OCI-LY3 (cell line): ENCODE measurements at regions not wholly inside any gene's neighbourhood (a gene's known extent, or its start where the extent isn't known, plus 50 kb on each side); places are given as distances from the start of the nearest gene placed in this dataset.

Source experiments
- H2AFZ ChIP-seq: fragments of 200-600, 300-600 bp; shearing (Covaris generic); 2 replicates; pipeline ENCODE4 v1.6.0; 2014; ENCODE audit warnings: antibody characterized with exemption, low read depth, low read length
- H3K27ac ChIP-seq: fragments of 200-600, 300-600 bp; sonication (generic); 2 replicates; pipeline ENCODE4 v1.5.1; 2014; ENCODE audit warnings: mild to moderate bottlenecking, low read length, moderate library complexity, mixed read lengths
- H3K27me3 ChIP-seq: fragments of 200-600, 300-600 bp; sonication (generic); 2 replicates; pipeline ENCODE4 v1.6.1; 2014; ENCODE audit warnings: low read depth, low read length, mixed read lengths
- H3K36me3 ChIP-seq: fragments of 200-600, 300-600 bp; sonication (generic); replicated peaks from 2 replicates; pipeline ENCODE3; 2014; ENCODE audit warnings: low read depth, low read length, mixed read lengths
- H3K4me1 ChIP-seq: fragments of 300-600, 200-600 bp; sonication (generic); 2 replicates; pipeline ENCODE4 v1.6.1; 2014; ENCODE audit warnings: low read length, mixed read lengths
- H3K4me2 ChIP-seq: fragments of 200-600, 300-600 bp; sonication (generic); 2 replicates; pipeline ENCODE4 v1.6.1; 2014; ENCODE audit warnings: low read length, mixed read lengths
- H3K4me3 ChIP-seq: fragments of 300-600, 200-600 bp; sonication (generic); 2 replicates; pipeline ENCODE4 v1.5.1; 2014; ENCODE audit warnings: antibody characterized with exemption, mild to moderate bottlenecking, low read length, moderate library complexity
- H3K79me2 ChIP-seq: fragments of 300-600, 200-600 bp; shearing (Covaris generic); 2 replicates; pipeline ENCODE4 v1.6.1; 2014; ENCODE audit warnings: mild to moderate bottlenecking, low read length, mixed read lengths
- H3K9ac ChIP-seq: fragments of 300-600, 200-600 bp; shearing (Covaris generic); 2 replicates; pipeline ENCODE4 v1.6.0; 2014; ENCODE audit warnings: mild to moderate bottlenecking, low read length, moderate library complexity
- H3K9me3 ChIP-seq: fragments of 200-600, 300-600 bp; shearing (Covaris generic); 2 replicates; pipeline ENCODE4 v1.6.1; 2014; ENCODE audit warnings: low read length, mixed read lengths; ENCODE audit not compliant: insufficient read depth
- H4K20me1 ChIP-seq: fragments of 200-600, 300-600 bp; sonication (generic); 2 replicates; pipeline ENCODE4 v1.6.1; 2016; ENCODE audit warnings: low read length, mixed read lengths; ENCODE audit not compliant: insufficient read depth
- CTCF ChIP-seq: fragments of 200-600, 300-600 bp; sonication (generic); IDR thresholded peaks from 2 replicates; pipeline ENCODE4 v1.5.1; 2014; ENCODE audit warnings: antibody characterized with exemption, low read length, low read depth
- EZH2phosphoT487 ChIP-seq: fragments of 200-600 bp; shearing (Covaris generic); IDR thresholded peaks from 2 replicates; pipeline ENCODE4 v1.6.1; 2018; ENCODE audit warnings: antibody characterized with exemption, mixed run types, low read depth

GRCh38 chr5:125236981-125237380, 490.5 kb upstream of the ZNF608 start:
- Histone ChIP-seq H3K9me3 (no peaks in the 10 kb centered on the region), H3K79me2 (no peaks in the 10 kb centered on the region), H3K27ac (no peak overlapping the region), H3K9ac (no peak overlapping the region), H3K4me2 (no peak overlapping the region), H3K27me3 (no peaks in the 10 kb centered on the region), H3K4me3 (no peak overlapping the region), H2AFZ (no peak overlapping the region), H3K36me3 (no peaks in the 10 kb centered on the region), H4K20me1 (no peaks in the 10 kb centered on the region), H3K4me1 (no peaks in the 10 kb centered on the region)
- TF ChIP-seq CTCF (no peak), EZH2phosphoT487 (no peak)

- no peaks in the 10 kb centered on the region for H4K20me1 ChIP-seq
- no peak overlapping the region for H2AFZ ChIP-seq
- H3K36me3 ChIP-seq: no peaks in the 10 kb centered on the region
- peaks cover 8% of the 10 kb centered on the region for H3K4me1 ChIP-seq
- H3K27me3 ChIP-seq: no peaks in the 10 kb centered on the region
- H3K79me2 ChIP-seq: no peaks in the 10 kb centered on the region
- H3K9me3 ChIP-seq: no peaks in the 10 kb centered on the region
- no peak overlapping the region for H3K9ac ChIP-seq
- no peak overlapping the region for H3K27ac ChIP-seq
- TF ChIP-seq EZH2phosphoT487 (no peak), CTCF (no peak)
- H3K4me3 ChIP-seq: no peak overlapping the region
- no peak overlapping the region for H3K4me2 ChIP-seq
Observed at GRCh38 chr5:125244531-125244930, 498.1 kb upstream of the ZNF608 start.

GRCh38 chr5:125245216-125245615, 498.8 kb upstream of the ZNF608 start:
- H3K36me3 ChIP-seq: no peaks in the 10 kb centered on the region
- no peak for TF ChIP-seq CTCF
- no peak for TF ChIP-seq EZH2phosphoT487
- no peaks in the 10 kb centered on the region for H3K9me3 ChIP-seq
- H4K20me1 ChIP-seq: no peaks in the 10 kb centered on the region
- H3K79me2 ChIP-seq: no peaks in the 10 kb centered on the region
- H3K9ac ChIP-seq: no peak overlapping the region
- H3K27ac ChIP-seq: no peak overlapping the region
- no peaks in the 10 kb centered on the region for H3K27me3 ChIP-seq
- no peak overlapping the region for H3K4me2 ChIP-seq
- peaks cover 8% of the 10 kb centered on the region for H3K4me1 ChIP-seq
- no peak overlapping the region for H3K4me3 ChIP-seq
- no peak overlapping the region for H2AFZ ChIP-seq

DNA sequence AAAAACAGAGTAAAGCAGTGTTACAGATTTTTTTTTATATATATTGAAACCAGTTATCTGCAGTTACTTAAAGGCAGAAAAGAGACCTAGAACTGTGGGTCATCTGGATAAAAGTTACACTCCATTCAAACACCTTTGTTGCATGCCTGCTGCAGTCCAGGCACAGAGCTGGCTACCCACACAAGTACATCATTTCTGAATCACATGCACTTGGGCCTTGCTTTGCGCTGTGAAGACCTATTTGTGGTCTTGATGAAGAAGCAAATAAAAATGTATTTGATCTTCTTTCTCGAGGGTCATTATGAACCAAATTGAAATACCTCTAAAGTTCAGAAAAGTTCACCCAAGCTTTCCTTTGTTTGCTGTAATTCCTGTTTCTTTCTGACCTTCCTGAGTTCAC, 503.0 kb upstream of the ZNF608 start:
- Histone ChIP-seq H3K27ac (no peak overlapping the region), H3K27me3 (no peaks in the 10 kb centered on the region), H3K9me3 (no peaks in the 10 kb centered on the region), H3K4me3 (no peak overlapping the region), H3K9ac (no peak overlapping the region), H2AFZ (no peak overlapping the region), H3K79me2 (no peaks in the 10 kb centered on the region), H4K20me1 (no peaks in the 10 kb centered on the region), H3K36me3 (no peaks in the 10 kb centered on the region), H3K4me2 (no peak overlapping the region), H3K4me1 (peaks cover 5% of the 10 kb centered on the region)
- TF ChIP-seq EZH2phosphoT487 (no peak), CTCF (no peak)
